Activated CD4-positive, alpha-beta T cell treated with anti-CD3 and anti-CD28 coated beads, Interleukin-2, amount 50 U/mL, for 4 hours (primary cell): ENCODE measurements at regions not wholly inside any gene's neighbourhood (a gene's known extent, or its start where the extent isn't known, plus 50 kb on each side); places are given as distances from the start of the nearest gene placed in this dataset.
"Not testable (repeated sequence)": the region's sequence is repeated elsewhere in the genome, so short reads cannot be mapped to it uniquely, and the experiment has no call there.

Source experiments
- DNase-seq, 2 experiments: peaks; one replicate each; pipeline ENCODE4 v3.0.0-alpha.2; 2020

DNA sequence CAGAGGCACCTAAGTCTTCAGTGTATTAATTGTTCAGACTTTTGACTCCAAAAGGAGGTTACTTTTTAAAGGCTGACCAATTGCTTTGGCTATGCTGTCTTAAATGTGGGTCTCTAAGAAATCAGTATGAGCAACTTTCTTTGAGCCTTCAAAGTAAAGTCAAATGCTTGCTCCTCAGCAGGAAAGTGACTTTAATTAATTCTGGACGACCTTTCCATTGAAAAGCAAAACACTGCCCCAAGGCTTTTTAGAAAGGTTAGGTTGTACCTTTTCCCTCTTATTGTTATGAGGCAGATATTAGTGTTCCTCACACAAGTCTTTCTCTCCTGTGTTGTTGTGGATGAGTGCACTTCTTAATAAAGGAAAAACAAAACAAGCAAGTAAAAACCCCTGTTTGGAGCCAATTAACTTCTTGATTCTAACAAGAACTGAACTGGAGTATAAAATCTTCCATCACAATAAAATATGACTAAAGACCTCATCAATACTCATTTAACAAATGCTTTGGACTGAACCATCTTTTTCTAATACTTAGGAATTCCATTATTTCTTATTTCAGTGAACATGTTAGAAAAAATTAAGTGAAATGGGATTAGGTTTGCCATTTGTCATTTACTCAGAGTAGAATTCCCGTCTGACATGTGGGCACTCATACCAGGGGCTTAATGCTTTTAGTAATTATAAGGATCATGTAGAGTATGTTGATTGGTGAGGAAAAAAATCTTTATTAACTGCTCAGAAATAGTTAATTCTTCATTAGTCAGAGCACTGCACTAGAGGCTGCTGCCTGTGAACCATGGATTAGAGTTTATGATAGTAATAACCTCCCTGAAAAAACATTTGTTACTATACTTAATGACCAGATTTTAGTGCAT is 159.1 kb upstream of the ZNF608 start:
- no peak for DNase-seq

- DNase-seq, result no peak
Observed at GRCh38 chr5:124906339-124907097, 160.1 kb upstream of the ZNF608 start.

DNA sequence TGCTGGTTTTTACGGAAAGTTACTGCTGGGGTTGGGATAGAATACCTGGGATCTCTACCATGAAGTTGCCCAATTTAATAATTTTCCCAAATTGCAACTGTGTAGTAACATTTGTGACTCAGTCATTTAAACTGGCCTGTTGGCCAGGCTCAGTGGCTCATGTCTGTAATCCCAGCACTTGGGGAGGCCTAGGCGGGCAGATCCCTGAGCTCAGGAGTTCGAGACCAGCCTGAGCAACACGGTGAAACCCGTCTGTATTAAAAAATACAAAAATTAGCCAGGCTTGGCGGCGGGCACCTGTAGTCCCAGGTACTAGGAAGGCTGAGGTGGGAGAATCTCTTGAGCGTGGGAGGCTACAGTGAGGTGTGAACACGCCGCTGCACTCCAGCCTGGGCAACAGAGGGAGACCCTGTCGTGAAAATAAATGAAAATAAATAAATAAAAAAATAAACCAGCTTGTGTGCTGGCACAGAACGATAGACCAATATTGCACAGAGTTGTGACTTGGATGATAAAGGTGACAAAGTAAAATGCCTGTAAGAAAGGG is 160.7 kb upstream of the ZNF608 start:
- DNase-seq, result no peak

DNA sequence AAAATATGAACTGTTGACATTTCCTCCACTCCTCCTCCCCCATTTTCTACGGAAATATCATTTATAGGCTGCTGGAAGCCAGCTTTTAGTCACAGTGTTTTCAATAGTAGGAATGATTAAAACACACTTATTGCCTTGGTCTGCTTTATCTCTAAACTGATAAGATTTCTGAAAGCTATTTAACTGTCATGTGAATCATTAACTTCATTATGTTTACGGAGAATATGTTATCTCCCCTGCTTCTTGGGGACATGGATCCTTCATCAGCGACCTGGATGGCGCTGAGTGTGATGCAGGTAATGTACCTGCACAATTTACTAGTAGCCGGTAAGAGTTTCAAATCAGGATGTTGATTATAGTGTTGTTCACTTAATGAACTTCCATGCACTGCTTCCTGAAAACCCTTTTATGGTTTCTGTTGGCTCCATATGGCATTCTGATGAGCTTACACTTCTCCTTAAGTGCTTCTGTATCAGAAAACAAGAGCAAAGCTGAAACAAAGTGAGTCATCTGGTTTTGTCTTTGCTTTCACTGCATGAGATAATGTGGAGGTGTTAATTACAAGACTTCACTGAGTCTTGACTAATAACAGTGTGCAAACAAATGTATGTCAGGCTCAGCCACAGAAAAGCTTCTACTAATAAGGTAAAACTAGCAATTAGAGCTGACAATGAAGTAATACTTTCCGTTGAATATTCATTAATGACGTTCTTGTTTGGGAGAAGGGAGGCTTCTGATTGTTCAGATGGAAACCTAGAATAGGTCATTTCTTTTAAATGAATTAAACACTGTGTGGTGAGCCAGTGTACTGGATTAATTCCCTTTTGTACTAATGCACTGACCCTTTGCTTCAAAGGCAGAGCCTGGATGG is 162.4 kb upstream of the ZNF608 start:
- DNase-seq, result no peak

DNA sequence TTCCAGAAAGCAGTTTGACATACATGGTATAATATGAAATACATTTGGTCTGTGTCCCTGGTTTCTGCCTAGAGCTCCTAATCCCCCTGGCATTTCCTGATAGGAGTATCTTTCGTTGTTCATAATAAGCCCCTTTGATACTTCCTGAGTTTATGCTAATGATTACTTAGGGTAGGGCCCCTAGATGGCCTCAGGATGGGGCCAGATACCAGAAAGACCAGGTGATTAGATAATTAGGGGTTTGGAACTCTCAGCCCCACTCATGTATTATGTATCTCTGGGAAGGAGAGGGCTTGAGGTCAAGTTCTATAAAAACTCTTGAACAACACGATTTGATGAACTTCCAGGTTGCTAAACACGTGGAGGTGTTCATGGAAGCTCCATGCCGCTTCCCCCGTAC is 163.3 kb upstream of the ZNF608 start:
- no peak for DNase-seq

DNA sequence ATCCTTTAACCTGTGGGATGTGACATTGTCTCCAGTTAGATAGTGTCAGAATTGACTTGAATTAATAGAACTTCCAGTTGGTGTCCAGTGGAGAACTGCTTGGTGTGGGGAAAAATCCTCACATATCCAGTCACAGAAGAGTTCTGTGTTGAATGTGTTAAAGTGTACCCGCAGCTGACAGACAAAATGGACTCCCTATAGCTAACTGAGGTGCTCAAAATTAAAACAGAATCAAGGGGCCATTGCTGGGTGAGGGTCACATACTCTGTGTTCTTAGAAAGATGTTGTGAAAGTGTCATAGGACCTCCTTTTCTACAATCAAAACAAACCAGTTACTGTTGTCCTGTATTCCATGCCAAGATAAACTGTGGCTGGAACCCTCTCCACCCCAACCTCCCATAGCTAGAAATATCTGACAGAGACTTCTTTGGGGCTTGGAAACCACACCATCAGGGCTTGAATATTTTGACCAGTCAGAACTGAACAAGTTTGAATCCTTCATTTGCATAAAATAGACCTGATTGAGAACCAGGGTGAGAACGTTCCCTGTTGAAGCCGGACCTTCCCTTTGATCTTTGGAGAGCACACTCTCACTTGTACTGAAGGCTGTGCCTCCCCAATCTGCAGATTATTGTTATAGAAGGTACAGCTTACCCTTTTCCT is 164.0 kb upstream of the ZNF608 start:
- no peak for DNase-seq

GRCh38 chr5:124912638-124913328 is 166.3 kb upstream of the ZNF608 start:
- no peak for DNase-seq

DNA sequence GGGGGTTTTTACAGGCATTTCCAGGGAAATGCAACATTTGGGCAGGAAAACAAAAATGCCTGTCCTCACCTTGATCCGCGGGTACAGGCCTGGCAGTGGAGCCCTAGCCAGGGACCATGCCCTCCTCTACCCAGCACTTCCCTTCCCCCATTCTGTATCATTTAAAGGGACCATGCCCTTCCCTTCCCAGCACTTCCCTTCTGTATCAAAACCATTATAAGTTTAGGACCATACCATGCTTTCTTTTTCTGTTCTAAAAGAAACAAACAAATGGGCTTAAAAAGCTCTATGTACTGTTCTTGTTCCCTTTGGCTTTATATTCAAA is 166.9 kb upstream of the ZNF608 start:
- no peak for DNase-seq

DNA sequence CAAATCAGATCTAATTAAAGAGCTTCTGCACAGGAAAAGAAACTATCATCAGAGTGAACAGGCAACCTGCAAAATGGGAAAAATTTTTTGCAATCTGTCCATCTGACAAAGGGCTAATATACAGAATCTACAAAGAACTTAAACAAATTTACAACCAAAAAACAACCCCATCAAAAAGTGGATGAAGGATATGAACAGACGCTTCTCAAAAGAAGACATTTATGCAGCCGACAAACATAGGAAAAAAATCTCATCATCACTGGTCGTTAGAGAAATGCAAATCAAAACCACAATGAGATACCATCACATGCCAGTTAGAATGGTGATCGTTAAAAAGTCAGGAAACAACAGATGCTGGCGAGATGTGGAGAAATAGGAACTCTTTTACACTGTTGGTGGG is 169.9 kb upstream of the ZNF608 start:
- not testable (repeated sequence) for DNase-seq

DNA sequence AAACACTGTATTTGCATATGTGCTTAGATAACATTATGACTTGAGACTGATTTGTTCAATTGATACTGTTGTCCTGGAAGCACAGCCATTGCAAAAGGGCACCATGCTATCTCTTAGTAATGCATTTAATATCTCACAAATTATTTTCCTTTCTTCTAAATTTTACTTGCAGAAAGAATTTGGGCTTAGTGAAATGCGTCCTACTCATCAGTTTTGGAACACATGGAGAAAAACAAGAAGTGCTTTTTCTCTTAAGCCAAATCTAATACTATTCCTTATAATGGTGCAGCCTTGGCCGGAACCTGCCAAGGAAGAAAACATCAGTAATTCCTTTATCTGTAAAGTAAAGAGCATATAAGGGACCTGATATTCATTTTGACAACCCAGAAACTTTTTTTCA is 172.2 kb upstream of the ZNF608 start:
- no peak for DNase-seq

- no peak for DNase-seq
Observed at GRCh38 chr5:124919076-124919475, 172.6 kb upstream of the ZNF608 start.

- DNase-seq, result no peak
Observed at GRCh38 chr5:124919747-124920525, 173.5 kb upstream of the ZNF608 start.

DNA sequence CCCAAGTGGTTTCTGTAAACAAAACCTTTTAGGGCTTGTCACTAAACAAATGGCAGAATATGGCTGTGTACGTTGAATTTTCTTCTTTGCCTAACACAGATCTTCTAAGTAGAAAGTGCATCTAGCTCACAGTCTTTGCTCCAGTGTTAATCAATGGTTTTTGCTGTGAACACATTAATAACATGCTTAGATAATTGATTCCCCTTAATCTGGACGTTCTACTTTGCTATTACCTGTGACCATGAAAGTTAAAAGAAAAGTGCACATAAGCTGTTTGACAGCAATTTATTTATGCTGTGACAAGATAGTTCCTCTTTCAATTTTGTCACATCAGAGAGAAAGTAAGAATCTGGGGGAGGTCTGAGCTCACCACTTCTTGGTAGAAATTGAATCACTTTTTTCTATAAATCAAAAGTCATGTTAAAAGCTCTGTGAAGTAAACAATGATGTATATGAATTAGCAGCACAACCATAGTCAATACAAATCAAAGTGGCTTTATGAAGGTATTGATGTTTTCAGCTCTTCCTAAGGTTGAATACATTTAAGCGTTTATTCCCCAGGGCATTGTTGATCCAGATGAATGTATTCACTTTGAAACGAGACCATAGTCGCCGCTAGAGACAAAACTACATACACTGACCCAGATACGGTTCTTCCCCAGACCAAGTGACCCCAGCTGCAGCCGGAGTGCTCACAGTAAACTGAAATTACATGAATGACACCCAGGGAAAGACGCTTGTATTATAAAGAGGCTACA is 174.6 kb upstream of the ZNF608 start:
- no peak for DNase-seq

DNA sequence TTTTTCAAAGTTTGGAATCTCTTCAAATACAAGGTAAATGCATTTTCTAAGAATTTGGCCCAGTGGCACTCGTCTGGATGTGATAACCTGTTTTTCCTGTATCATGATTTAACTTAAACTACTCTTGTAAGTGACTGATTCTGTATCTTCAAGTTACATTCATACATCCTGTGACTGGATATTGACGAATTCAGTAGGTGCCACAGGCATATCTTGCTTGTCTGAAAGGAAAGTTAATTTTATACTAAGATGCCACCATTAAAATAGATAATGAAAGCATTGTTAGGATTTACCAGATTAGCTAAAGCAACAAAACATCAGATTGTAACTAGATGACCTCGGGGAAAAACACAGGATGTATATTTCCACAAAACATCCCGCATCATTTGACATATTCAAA is 175.3 kb upstream of the ZNF608 start:
- DNase-seq, result no peak

DNA sequence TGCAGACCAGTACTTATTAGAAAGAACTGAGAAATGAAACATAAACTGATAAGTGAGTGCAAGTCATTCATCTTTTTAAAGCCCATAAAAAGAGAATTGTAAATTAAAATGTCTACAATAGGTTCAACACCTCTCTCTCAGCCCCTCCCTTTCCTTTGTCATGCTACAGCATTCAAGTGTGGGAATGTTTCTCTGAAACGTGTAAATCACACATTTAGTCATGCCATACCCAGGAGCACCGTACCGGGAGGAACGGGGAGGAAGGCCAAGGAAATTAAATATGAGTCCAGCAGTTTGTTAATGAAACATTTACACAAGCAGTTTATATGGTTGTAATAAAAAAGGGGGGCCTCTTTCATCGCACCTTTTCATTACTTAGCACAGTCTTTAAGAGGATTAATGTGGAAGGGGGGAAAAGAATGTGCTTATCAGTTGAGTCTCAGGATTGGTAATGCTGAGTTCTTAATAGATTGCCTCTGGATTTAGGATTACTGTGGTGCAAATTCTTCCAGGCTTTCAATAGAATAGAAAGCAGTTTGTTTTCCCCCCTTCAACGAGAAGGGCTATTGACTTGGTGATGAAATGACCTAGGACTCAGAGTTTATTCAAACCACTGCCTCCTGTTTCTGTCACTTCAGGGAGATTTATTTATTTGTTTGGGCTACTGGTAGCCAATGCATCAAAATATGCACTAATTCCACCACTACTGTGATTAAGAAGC is 176.0 kb upstream of the ZNF608 start:
- no peak for DNase-seq

DNA sequence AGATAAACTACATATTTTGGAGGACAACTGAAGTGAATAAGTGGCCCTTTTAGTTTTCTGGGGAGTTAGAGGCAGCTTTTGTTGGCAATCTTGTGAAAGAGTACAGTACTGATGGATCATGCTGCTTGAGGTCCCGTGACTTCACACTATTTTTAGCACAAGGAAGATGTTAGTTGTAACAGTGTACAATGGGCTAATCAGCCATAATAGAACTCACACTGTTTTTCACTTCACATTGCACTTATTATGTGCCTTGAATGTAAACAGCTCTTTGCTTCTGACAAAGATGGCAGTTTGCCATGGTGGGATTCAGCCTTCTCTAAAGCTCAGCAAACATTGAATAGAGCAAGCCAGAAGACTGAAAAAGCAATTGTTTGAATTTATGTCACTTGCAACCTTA is 176.7 kb upstream of the ZNF608 start:
- DNase-seq, result no peak

DNA sequence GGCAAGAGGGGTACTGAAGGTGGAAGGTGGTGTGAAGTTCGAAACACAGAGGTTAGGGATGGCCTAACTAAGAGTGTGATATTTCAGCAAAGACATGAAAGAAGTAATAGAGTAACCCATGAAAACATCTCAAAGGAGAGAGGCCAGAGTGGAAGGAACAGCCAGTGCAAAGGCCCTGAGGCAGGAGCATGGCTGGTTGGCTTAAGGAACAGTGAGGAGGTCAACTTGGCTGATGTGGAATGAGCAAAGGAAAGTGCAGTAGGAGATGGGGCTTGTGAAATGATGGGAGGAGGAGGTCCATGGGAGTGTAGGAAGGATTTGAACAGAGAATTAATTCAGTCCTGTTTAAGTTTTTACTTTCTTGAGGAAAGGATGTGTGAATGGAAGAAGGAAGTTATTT is 178.3 kb upstream of the ZNF608 start:
- no peak for DNase-seq

- no peak for DNase-seq
Observed at GRCh38 chr5:124927735-124928134, 181.3 kb upstream of the ZNF608 start.

- no peak for DNase-seq
Observed at GRCh38 chr5:124929000-124929399, 182.6 kb upstream of the ZNF608 start.
